ENCODE measurements at regions not wholly inside any gene's neighbourhood (a gene's known extent, or its start where the extent isn't known, plus 50 kb on each side); places are given as distances from the start of the nearest gene placed in this dataset.

- no peaks in the 10 kb centered on the region for H3K79me2 ChIP-seq (ENCODE audit: insufficient read depth, low read length)
- H3K36me3 ChIP-seq (ENCODE audit: low read length) = no peaks in the 10 kb centered on the region
- no peaks in the 10 kb centered on the region for H3K9me2 ChIP-seq (replicated peaks; ENCODE audit: insufficient read depth, low read length)
- H2AFZ ChIP-seq (ENCODE audit: low read depth, low read length, severe bottlenecking) = no peak overlapping the region
- H3K27me3 ChIP-seq (ENCODE audit: low read length) = no peaks in the 10 kb centered on the region
- H3F3A ChIP-seq (ENCODE audit: insufficient read depth) = no peaks in the 10 kb centered on the region
- H3K27ac ChIP-seq (ENCODE audit: low read depth, low read length) = no peak overlapping the region
- no peak overlapping the region for H3K9ac ChIP-seq (ENCODE audit: low read length)
- TF ChIP-seq, protein P1, sequence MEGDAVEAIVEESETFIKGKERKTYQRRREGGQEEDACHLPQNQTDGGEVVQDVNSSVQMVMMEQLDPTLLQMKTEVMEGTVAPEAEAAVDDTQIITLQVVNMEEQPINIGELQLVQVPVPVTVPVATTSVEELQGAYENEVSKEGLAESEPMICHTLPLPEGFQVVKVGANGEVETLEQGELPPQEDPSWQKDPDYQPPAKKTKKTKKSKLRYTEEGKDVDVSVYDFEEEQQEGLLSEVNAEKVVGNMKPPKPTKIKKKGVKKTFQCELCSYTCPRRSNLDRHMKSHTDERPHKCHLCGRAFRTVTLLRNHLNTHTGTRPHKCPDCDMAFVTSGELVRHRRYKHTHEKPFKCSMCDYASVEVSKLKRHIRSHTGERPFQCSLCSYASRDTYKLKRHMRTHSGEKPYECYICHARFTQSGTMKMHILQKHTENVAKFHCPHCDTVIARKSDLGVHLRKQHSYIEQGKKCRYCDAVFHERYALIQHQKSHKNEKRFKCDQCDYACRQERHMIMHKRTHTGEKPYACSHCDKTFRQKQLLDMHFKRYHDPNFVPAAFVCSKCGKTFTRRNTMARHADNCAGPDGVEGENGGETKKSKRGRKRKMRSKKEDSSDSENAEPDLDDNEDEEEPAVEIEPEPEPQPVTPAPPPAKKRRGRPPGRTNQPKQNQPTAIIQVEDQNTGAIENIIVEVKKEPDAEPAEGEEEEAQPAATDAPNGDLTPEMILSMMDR (IDR thresholded peaks at IDR 0.05; ENCODE audit: insufficient read depth, low read length, poor library complexity, severe bottlenecking) = no peak
- TF ChIP-seq EZH2phosphoT487 (conservative IDR thresholded peaks at IDR 0.05; ENCODE audit: low read length) = no peak
- no peaks in the 10 kb centered on the region for H4K20me1 ChIP-seq (ENCODE audit: low read depth, low read length)
- H3K4me3 ChIP-seq (ENCODE audit: insufficient read depth, low read length, poor library complexity, severe bottlenecking) = no peak overlapping the region
- H3K9me3 ChIP-seq (ENCODE audit: insufficient read depth, low read length) = no peaks in the 10 kb centered on the region
- H3K4me2 ChIP-seq (ENCODE audit: low read depth, low read length, poor library complexity, severe bottlenecking) = no peak overlapping the region
These were observed 253.8 kb upstream of the IGF1R start for GRCh38 chr15:98394546-98394945.

GRCh38 chr15:98395974-98396610, 252.2 kb upstream of the IGF1R start:
- no peaks in the 10 kb centered on the region for H3K27me3 ChIP-seq (ENCODE audit: low read length)
- H3K9ac ChIP-seq (ENCODE audit: low read length) = no peak overlapping the region
- TF ChIP-seq, protein P1 (IDR thresholded peaks at IDR 0.05; ENCODE audit: insufficient read depth, low read length, poor library complexity, severe bottlenecking) = no peak
- no peak for TF ChIP-seq EZH2phosphoT487 (conservative IDR thresholded peaks at IDR 0.05; ENCODE audit: low read length)
- no peaks in the 10 kb centered on the region for H3K9me3 ChIP-seq (ENCODE audit: insufficient read depth, low read length)
- H4K20me1 ChIP-seq (ENCODE audit: low read depth, low read length) = no peaks in the 10 kb centered on the region
- no peak overlapping the region for H3K4me2 ChIP-seq (ENCODE audit: low read depth, low read length, poor library complexity, severe bottlenecking)
- H2AFZ ChIP-seq (ENCODE audit: low read depth, low read length, severe bottlenecking) = no peak overlapping the region
- H3K9me2 ChIP-seq (replicated peaks; ENCODE audit: insufficient read depth, low read length) = no peaks in the 10 kb centered on the region
- no peaks in the 10 kb centered on the region for H3F3A ChIP-seq (ENCODE audit: insufficient read depth)
- H3K27ac ChIP-seq (ENCODE audit: low read depth, low read length) = no peak overlapping the region
- H3K4me3 ChIP-seq (ENCODE audit: insufficient read depth, low read length, poor library complexity, severe bottlenecking) = no peak overlapping the region
- no peaks in the 10 kb centered on the region for H3K36me3 ChIP-seq (ENCODE audit: low read length)
- no peaks in the 10 kb centered on the region for H3K79me2 ChIP-seq (ENCODE audit: insufficient read depth, low read length)

DNA sequence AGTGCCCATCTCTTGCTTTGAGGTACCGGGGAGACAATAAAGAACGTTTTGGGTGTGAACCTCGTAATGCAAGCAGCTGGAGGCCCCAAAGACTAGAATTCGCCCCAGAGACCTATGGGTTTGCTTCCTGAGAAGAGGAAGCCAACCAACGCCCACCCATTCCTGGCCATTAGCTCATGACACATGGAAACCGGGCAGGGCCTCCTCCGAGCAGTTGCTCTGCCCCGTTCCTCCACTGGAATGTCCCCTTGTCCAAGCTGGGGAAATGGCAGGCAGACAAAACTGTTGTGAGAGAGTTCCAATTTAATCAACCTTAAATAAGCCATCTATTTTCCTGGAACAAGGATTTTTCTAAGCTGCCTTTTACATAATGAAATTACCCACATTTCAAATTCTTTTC, 250.9 kb upstream of the IGF1R start:
- H3K4me3 ChIP-seq (ENCODE audit: insufficient read depth, low read length, poor library complexity, severe bottlenecking) = no peak overlapping the region
- H3F3A ChIP-seq (ENCODE audit: insufficient read depth) = no peaks in the 10 kb centered on the region
- H3K9me3 ChIP-seq (ENCODE audit: insufficient read depth, low read length) = no peaks in the 10 kb centered on the region
- no peak overlapping the region for H3K9ac ChIP-seq (ENCODE audit: low read length)
- H3K79me2 ChIP-seq (ENCODE audit: insufficient read depth, low read length) = no peaks in the 10 kb centered on the region
- H3K27ac ChIP-seq (ENCODE audit: low read depth, low read length) = no peak overlapping the region
- no peak for TF ChIP-seq EZH2phosphoT487 (conservative IDR thresholded peaks at IDR 0.05; ENCODE audit: low read length)
- TF ChIP-seq, protein P1 (IDR thresholded peaks at IDR 0.05; ENCODE audit: insufficient read depth, low read length, poor library complexity, severe bottlenecking) = no peak
- H3K36me3 ChIP-seq (ENCODE audit: low read length) = no peaks in the 10 kb centered on the region
- no peak overlapping the region for H2AFZ ChIP-seq (ENCODE audit: low read depth, low read length, severe bottlenecking)
- H3K4me2 ChIP-seq (ENCODE audit: low read depth, low read length, poor library complexity, severe bottlenecking) = no peak overlapping the region
- H4K20me1 ChIP-seq (ENCODE audit: low read depth, low read length) = no peaks in the 10 kb centered on the region
- H3K27me3 ChIP-seq (ENCODE audit: low read length) = no peaks in the 10 kb centered on the region
- H3K9me2 ChIP-seq (replicated peaks; ENCODE audit: insufficient read depth, low read length) = no peaks in the 10 kb centered on the region
